Activated effector memory CD4-positive, alpha-beta T cell treated with Interleukin-2 at 50 U/mL for 16 hours (primary cell): ENCODE measurements at regions not wholly inside any gene's neighbourhood (a gene's known extent, or its start where the extent isn't known, plus 50 kb on each side); places are given as distances from the start of the nearest gene placed in this dataset.
"Not testable (repeated sequence)": the region's sequence is repeated elsewhere in the genome, so short reads cannot be mapped to it uniquely, and the experiment has no call there.

Experiments
- DNase-seq: peaks from one replicate; pipeline ENCODE4 v3.0.0-alpha.2; 2020

DNA sequence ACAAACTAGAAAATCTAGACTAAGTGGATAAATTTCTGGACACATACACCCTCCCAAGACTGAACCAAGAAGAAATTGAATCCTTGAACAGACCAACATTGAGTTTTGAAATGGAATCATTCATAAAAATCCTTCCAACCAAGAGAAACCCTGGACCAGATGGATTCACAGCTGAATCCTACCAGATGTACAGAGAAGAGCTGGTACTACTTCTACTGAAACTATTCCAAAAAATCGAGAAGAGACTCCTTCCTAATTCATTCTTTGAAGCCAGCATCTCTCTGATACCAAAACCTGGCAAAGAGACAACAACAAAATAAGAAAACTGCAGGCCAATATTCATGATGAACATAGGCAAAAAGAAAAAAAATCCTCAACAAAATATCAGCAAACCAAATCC is 227.4 kb downstream of the RPAP3 start:
- DNase-seq = no peak

DNA sequence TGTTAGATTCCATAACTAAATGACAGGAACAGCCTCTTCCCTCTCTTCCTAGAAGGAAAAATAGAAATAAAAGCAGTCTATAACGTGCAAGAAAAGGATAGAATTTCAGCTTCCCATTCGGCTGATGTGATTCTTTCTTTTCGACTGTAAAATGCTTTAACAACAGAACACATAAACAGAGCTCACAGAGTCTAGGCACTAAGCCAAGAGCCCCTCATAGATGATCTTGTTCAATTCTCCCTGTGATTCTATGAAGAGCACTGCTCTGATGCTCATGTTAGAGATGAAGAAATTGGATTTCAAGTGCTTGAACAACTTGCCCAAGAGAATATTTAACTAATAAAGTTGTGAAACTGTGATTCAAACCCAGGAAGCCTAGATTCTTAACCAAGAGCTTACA is 232.7 kb downstream of the RPAP3 start:
- no peak for DNase-seq

DNA sequence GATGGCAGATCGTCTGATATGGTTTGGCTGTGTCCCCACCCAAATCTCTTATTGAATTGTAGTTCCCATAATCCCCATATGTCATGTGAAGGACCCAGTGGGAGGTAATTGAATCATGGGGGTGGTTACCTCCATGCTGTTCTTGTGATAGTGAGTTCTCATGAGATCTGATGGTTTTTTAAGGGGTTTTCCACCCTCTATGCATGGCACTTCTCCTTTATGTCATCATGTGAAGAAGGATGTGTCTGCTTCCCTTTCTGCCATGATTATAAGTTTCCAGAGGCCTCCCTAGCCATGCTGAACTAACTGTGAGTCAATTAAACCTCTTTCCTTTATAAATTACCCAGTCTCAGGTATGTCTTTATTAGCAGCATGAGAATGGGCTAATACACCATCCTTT is 235.5 kb downstream of the RPAP3 start:
- not testable (repeated sequence) for DNase-seq

DNA sequence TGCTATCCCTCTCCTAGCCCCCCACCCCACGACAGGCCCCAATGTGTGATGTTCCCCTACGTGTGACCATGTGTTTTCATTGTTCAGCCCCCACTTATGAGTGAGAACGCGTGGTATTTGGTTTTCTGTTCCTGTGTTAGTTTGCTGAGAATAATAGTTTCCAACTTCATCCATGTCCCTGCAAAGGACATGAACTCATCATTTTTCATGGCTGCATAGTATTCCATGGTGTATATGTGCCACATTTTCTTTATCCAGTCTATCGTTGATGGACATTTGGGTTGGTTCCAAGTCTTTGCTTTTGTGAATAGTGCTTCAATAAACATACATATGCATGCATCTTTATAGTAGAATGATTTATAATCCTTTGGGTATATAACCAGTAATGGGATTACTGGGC is 241.9 kb downstream of the RPAP3 start:
- not testable (repeated sequence) for DNase-seq

DNA sequence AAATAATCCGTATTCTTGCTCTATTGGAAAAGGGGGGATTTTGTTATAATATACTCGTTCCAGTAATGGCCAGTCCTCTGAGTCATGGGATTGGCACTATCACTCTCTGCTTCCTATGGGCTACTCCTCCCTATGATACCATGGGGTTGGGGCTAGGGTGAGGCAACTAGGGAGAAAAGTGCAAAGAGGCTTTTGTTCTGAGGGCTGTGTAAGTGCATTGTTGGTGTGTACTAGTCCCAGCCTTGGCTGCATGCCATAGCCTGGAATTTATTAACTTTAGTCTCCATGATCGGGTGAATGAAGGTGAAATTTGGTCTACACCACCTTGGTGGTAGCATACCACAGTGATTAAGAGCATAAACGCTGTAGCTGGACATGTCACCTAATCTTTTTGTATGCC is 247.6 kb downstream of the RPAP3 start:
- no peak for DNase-seq

DNA sequence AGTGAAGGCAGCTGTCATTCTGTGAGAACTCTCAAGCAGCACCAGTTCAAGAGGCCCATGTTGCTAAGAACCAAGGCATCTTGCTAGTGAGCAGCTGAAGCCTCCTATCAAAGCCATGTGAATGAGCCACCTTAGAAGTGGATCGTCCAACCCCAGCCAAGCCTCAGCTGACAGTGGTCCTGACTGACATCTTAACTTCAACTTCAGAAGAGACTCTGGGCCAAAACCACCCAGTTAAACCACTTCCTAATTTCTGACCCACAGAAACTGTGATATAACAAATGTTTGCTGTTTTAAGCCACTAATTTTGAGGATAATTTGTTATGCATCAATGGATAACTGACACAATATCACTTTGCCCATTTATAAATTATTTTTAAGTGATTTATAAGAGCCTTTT is 256.0 kb downstream of the RPAP3 start:
- DNase-seq = no peak

DNA sequence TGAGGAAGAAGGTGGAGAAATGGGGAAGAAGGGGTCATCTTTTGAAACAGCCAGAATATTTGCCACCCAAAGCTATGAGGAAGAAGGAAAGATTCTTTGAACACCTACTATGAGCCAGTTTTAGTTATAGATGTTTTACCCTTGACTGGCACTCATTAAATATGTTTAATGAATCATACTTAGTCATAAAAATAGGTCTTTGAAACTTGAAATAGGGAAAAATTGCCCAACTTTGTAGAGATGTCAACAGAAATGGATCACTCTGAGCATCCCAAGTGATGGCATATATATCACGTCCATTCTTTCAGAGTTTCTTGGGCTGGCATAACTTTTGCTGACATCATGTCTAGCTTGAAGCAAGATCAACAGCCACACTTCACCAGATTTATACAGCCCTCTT is 263.5 kb downstream of the RPAP3 start:
- DNase-seq = no peak

DNA sequence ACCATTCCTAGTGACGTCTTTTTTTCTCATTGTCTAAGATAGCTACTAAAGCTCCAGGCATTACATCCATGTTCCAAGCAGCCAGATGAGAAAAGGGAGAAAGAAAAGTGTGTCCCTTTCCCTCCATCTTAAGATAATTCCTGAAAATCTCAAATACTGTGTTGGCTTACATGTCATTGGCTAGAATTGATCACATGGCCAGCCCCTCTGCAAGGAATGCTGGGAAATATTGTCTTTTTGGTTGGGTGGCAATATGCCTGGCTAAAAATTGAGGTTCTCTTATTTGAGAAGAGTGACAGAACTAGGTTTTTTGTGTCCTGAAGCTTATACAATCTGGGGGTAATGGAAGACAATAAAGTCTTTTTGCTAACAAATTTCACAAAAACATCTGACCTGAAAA is 264.3 kb downstream of the RPAP3 start:
- no peak for DNase-seq

DNA sequence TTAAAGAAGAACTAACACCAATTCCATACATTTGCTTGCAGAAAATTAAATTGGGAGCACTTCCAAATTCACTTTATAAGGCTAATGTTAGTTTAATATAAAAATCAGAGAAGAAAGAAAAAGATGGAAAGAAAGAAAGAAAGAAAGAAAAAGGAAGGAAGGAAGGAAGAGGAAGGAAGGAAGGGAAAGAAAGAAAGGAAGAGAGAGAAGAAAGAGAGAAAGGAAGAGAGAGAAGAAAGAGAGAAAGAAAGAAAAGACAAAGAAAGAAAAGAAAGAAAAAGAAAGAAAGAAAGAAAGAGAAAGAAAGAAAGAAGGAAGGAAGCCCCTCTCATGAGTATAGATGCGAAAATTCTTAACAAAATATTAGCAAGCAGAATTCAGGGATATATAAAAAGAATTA is 267.7 kb downstream of the RPAP3 start:
- no peak for DNase-seq

DNA sequence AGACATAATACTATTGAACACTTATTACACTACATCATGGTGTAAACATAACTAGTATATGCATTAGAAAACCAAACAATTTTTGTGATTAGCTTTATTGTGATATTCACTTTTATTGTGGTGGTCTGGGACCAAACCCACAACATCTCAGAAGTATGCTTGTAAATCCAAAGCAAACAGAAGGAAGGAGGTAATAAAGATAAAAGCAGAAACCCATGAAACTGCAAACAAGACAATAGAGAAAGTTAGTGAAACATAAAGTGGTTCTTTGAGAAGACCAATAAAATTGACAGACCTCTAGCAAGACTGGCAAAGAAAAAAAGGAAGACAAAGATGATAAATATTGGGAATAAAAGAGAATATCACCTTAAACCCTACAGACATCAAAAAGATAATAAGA is 268.3 kb downstream of the RPAP3 start:
- DNase-seq = no peak

DNA sequence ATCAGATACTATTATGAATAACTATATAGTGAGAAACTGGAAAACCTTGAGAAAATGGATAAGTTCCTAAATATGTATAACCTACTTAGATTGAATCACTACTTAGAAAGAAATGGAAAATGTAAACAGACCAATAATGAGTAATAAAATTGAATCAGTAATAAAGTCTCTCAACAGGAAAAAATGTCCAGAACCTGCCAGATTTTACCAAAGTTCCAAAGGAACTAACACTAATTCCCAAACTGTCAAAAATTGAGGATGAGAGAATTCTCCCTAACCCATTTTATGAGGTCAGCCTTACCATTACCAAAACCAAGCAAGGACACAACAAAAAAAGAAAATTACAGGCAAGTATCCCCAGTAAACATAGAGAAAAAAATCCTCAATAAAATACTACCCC is 272.0 kb downstream of the RPAP3 start:
- no peak for DNase-seq

DNA sequence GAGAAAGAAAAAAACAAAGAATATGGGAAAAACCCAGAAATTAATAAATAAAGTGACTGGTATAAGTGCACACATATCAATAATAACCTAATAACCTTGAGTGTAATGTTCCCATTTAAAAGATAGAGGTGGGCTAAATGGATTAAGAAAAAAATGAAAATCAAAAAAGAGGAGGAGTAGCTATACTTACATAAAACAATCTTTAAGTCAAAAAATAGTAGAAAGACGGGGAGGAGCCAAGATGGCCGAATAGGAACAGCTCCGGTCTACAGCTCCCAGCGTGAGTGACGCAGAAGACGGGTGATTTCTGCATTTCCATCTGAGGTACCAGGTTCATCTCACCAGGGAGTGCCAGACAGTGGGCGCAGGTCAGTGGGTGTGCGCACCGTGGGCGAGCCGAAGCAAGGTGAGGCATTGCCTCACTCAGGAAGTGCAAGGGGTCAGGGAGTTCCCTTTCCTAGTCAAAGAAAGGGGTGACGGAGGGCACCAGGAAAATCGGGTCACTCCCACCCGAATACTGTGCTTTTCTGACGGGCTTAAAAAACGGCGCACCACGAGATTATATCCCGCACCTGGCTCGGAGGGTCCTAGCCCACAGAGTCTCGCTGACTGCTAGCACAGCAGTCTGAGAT is 279.0 kb downstream of the RPAP3 start:
- peak; percentile 41 for DNase-seq

DNA sequence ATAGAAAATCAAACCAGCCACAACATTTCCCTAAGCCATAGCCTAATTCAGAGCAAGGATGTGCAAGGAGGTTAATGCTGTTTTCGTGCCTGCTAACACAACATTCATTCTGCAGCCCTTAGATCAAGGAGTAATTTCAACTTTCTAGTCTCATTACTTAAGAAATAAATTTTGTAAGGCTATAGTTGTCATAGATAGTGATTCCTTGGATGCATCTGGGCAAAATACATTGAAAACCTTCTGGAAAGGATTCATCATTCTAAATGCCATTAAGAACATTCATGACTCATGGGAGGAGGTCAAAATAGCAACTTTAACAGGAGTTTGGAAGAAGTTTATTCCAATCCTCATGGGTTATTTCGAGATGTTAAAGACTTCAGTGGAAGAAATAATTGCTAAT is 283.2 kb downstream of the RPAP3 start:
- DNase-seq = no peak

DNA sequence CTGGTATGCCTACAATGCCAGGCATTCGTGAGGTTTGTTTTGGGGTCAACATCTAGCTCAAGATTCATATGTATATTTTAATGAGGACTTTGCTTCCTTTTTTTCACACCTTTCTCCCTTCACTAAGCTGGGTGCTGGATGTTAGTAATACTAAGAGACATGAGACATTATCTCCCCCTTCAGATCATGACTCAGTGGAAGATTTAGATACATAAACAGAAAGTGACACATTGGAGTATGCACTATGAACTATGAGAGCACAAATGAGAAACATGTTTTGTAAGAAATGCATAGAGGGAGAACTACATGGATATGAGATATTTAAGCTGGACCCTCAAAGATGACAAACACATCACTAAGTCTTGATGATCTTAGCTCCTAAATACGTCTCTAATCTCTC is 286.3 kb downstream of the RPAP3 start:
- no peak for DNase-seq

DNA sequence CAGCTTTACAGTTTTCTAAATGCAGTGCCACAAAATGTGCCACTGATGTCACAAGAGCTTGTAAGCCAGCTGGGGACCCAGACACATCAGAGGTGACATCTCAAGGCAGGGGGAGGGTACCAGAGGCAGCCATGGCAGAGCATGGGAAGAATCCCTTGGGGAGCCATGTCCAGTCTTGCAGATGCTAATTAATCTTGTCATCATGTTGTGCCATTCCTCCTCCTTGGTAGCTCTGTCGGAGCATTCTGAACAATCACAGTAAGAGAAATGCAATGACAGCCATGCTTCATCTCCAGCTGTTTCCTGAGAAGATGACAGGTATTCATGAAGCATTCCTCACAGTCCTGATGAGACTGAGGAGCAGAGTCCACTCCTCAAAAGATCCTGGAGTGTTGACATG is 287.9 kb downstream of the RPAP3 start:
- DNase-seq = no peak

DNA sequence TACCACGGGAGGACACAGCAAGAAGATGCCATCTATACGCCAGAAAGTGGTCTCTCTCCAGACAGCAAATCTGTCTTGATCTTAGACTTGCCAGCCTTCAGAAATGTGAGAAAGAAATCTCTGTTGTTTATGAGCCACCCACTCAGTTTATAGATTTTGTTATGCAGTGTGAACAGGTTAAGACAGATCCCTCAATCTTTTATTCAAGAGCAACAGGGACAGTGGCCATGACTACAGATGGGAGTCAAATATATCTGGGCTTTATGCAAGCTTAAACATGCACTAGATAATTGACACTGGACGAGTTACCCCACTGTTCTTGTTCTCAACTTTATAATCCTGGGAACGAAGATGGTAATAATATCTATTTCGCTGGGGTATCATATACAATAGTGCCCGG is 288.7 kb downstream of the RPAP3 start:
- no peak for DNase-seq

DNA sequence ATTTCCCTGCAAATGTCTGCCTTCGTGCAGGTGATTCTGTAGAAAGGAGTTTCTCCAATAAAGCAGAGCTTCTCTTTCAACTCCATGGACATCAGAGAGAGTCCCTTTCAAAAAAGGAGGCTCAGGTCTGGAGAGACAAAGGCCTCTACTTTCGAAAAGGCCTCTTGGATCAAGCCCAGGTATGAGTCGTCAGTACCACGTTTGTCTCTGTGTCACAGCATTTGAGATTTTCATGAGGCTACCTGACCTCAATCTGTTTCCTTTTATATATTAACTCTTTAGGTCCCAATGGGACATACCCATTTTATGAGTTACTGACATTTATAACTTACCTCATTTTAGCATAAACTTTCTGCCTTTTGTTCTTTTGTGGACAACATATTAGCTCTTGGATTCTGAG is 290.8 kb downstream of the RPAP3 start:
- no peak for DNase-seq

DNA sequence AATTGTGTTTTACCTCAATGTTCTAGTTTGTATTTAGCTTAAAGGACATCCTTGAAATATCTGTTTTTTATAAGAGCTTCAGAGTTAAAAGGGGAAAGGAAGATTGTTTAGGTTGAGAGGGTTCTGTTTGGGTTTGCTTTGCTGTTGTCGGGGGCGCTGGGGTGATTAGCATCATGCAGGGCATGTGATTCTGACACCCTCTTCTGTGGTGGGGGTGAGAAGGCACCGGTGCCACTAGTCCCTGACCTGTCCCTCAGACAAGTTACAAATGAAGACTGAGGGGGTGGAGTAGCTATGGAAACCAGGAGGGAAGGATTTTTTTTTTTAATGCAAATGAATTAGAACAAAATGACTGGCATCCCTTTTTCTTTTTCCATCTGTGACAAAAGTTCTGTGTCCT is 291.3 kb downstream of the RPAP3 start:
- no peak for DNase-seq

DNA sequence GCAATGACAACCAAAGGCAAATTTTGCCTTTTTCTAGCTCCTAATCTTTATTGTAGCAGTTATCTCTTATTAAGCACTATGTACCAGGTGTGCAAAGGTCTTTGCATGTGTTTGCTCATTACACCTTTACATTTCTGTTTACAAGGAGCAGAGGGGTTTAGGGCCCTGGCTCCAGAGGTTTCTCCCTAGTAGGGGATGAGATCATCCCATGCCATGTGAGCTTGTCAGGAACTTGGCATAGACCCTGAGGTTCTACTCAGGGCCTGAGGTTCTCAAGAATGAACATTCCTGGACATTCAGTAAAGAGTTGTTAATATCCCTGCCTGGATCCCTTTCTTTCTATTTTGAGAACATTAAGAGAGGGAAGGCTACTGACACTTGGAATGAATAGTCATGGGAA is 292.0 kb downstream of the RPAP3 start:
- no peak for DNase-seq

DNA sequence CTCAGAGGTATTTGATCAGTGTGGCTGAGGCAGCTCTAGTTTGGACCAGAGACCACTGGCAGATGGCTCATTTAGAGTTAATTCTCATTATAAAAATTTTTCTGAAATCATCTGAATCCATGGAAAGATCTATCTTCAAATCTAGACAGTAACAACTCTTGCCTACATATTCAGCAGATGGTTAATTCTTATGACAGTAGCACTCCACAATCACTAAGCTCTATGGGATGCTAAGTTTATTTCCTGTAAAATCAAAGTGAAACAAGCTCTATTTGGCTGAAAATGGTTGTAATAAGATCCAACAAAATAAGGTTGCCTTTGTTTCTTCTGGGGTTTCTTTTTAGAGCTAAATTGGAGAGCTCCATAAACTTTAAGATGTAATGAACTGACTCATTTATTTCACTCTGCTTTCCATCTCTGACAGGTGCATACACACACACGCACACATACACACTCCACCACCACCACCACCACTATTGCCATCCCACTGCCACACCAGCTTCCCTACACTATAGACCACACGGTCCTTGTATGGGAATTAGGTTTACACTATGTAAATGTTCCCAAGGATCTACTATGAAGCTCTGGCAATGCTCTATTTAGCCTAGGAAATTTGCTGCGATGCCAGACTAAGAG is 293.1 kb downstream of the RPAP3 start:
- no peak for DNase-seq

DNA sequence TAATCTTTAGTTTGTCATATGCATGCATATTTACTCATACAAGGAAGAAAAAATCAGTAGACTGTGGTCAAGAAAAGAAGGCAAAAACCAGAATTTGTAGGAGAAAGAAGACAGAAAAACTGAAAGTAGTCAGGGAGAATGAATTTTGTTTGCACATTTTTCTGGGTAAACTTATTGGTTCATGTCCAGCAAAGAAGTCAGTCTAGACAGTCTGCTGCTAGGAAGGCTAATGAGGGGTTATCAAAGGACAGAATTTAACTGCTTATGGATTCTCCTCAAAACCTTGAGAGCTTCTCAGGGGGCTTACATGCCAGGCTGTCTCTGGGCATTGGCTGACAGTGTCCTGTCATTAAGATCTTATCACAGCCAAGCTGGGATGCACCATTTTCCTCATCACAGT is 293.9 kb downstream of the RPAP3 start:
- no peak for DNase-seq

DNA sequence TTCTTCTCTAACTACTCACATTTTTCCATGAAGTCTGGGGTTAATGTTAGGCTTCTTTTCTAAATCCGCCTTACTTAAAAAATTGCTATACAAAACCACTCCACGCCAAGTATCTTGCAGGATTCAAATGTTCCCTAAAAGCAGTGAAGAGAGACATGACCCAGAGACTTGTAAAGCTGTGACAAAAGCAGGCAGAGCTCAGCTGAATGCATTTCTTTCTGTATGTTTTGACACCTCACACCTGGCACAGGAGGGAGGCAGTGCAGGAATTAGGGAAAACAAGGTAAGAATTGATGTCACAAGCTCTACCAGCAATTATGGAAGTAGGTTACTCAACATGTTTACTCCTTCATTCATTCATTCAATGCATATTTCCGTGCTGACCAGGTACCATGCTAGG is 295.0 kb downstream of the RPAP3 start:
- no peak for DNase-seq

DNA sequence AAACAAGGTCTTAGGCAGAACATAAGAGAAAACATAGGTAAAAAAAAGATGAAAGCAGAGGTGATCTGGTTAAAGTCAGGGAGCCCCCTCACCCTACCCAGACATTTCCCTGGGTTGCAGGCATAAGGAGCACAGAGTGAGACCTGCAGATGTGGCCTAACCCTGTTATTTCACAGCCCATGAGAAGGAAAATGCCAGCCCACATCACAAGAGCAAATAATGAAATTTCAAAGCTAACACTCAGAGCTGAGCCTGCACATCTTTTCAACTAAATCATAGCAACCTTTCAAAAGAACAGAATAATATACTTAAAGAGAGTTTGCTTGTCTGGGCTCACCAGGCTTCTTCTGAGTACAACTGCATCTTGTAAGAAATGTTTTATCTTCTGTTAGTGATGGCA is 295.4 kb downstream of the RPAP3 start:
- DNase-seq = no peak

DNA sequence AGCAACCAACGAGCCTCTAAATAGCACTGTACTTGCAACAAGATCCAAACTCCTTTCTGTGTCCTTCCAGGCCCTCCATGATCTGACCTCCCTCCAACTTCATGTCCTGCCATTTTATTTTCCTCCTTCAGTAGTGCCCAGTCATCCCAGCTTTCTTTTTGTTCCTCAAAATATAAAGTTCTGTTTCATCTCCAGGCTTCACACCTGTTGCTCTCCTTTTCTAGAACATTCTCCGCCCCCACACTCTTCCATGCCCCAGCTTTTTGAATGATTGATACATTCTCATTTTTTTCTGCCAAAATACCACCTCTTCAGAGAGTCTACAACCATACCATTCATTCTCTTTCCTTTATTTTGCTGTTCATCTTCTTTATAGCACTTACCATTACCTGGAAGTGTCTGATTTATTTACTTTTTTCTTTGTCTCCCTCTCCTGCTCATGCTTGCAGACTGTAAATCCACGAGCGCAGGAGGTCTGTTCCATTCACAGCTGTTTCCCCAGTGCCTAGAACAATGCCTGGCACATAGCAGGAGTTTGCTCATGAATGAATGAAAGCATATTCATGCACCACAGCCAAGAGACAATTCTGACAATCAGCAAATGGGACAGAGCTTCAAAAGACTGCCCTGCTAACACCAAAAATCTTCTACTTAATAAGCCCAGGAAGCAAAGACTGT is 296.4 kb downstream of the RPAP3 start:
- no peak for DNase-seq
